ENCODE measurements at regions not wholly inside any gene's neighbourhood (a gene's known extent, or its start where the extent isn't known, plus 50 kb on each side); places are given as distances from the start of the nearest gene placed in this dataset.

DNA sequence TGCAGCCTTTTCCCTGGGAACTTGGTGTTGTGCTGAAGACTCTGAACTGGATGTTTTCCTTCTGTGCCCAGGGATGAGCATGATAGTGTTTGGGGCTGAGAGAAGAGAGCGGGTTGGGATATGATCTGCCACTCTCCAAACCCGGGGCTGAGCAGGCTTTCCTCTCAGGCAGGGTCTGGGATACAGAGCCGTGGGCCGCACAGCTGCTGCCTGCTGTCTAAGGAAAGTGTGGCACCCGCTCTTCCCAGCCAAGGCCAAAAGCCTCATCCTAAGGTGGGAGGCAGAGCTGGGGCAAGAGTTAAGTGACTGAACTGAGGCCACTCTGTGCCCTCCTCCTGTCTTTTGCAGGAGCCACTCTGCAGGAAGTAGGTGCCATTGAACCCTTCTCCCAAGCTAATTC, 83.6 kb upstream of the PITX1 start:
- no peak for TF ChIP-seq EZH2phosphoT487 (IDR thresholded peaks at IDR 0.05; ENCODE audit: borderline replicate concordance)
- TF ChIP-seq, protein P1, sequence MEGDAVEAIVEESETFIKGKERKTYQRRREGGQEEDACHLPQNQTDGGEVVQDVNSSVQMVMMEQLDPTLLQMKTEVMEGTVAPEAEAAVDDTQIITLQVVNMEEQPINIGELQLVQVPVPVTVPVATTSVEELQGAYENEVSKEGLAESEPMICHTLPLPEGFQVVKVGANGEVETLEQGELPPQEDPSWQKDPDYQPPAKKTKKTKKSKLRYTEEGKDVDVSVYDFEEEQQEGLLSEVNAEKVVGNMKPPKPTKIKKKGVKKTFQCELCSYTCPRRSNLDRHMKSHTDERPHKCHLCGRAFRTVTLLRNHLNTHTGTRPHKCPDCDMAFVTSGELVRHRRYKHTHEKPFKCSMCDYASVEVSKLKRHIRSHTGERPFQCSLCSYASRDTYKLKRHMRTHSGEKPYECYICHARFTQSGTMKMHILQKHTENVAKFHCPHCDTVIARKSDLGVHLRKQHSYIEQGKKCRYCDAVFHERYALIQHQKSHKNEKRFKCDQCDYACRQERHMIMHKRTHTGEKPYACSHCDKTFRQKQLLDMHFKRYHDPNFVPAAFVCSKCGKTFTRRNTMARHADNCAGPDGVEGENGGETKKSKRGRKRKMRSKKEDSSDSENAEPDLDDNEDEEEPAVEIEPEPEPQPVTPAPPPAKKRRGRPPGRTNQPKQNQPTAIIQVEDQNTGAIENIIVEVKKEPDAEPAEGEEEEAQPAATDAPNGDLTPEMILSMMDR (conservative IDR thresholded peaks at IDR 0.05; ENCODE audit: low read length) = no peak
